HG03060 (cell line): ENCODE measurements at regions not wholly inside any gene's neighbourhood (a gene's known extent, or its start where the extent isn't known, plus 50 kb on each side); places are given as distances from the start of the nearest gene placed in this dataset.

Experiments
- ATAC-seq: cut with Tn5 transposase; IDR thresholded peaks from one replicate; pipeline ENCODE4 v1.9.1; 2021; ENCODE audit warnings: low read depth, moderate number of reproducible peaks; ENCODE audit not compliant: unreplicated experiment

GRCh38 chr20:40331807-40332560 is 357.1 kb downstream of the MAFB start:
- no peak for ATAC-seq

GRCh38 chr20:40331249-40331648 is 357.8 kb downstream of the MAFB start:
- no peak for ATAC-seq

GRCh38 chr20:40329321-40329720 is 359.7 kb downstream of the MAFB start:
- no peak for ATAC-seq

GRCh38 chr20:40326784-40327183 is 362.3 kb downstream of the MAFB start:
- ATAC-seq: no peak

GRCh38 chr20:40325006-40325568 is 363.9 kb downstream of the MAFB start:
- no peak for ATAC-seq

GRCh38 chr20:40323361-40323794 is 365.7 kb downstream of the MAFB start:
- no peak for ATAC-seq

GRCh38 chr20:40322941-40323340 is 366.1 kb downstream of the MAFB start:
- no peak for ATAC-seq

- ATAC-seq: no peak
These were observed 368.5 kb downstream of the MAFB start for GRCh38 chr20:40320517-40321011.

GRCh38 chr20:40319741-40320516 is 369.1 kb downstream of the MAFB start:
- ATAC-seq: no peak

GRCh38 chr20:40319056-40319455 is 370.0 kb downstream of the MAFB start:
- ATAC-seq: no peak

- ATAC-seq: no peak
These were observed 371.8 kb downstream of the MAFB start for GRCh38 chr20:40317156-40317790.

- no peak for ATAC-seq
These were observed 374.8 kb downstream of the MAFB start for GRCh38 chr20:40314278-40314677.

GRCh38 chr20:40313730-40314129 is 375.3 kb downstream of the MAFB start:
- ATAC-seq: no peak

GRCh38 chr20:40309731-40310130 is 379.3 kb downstream of the MAFB start:
- no peak for ATAC-seq

GRCh38 chr20:40307997-40308396 is 381.0 kb downstream of the MAFB start:
- ATAC-seq: no peak

- ATAC-seq: no peak
These were observed 381.8 kb downstream of the MAFB start for GRCh38 chr20:40307268-40307667.

GRCh38 chr20:40305303-40305702 is 383.7 kb downstream of the MAFB start:
- no peak for ATAC-seq

GRCh38 chr20:40304119-40304613 is 384.9 kb downstream of the MAFB start:
- ATAC-seq: no peak

- ATAC-seq: no peak
These were observed 394.3 kb downstream of the MAFB start for GRCh38 chr20:40294747-40295146.

GRCh38 chr20:40294175-40294574 is 394.9 kb downstream of the MAFB start:
- ATAC-seq: no peak

- no peak for ATAC-seq
These were observed 395.3 kb downstream of the MAFB start for GRCh38 chr20:40293740-40294139.
